SK-N-SH treated with all-trans-retinoic acid at 6 μM for 48 hours (cell line): ENCODE measurements at regions not wholly inside any gene's neighbourhood (a gene's known extent, or its start where the extent isn't known, plus 50 kb on each side); places are given as distances from the start of the nearest gene placed in this dataset.

Source experiments
- ATAC-seq: fragments of 200-7000 bp; cut with Tn5 transposase; 3 replicates; pipeline ENCODE4 v1.9.1; 2020; ENCODE audit warnings: mild to moderate bottlenecking, moderate library complexity
- ARNTL ChIP-seq: fragments of 450-650 bp; formaldehyde crosslinking; IDR thresholded peaks from 2 replicates; pipeline ENCODE4 v1.5.0; 2020; ENCODE audit warnings: low read depth, mild to moderate bottlenecking, moderate library complexity, borderline replicate concordance
- BACH2 ChIP-seq: fragments of 250-450 bp; sonication (Bioruptor Pico); IDR thresholded peaks from 2 replicates; pipeline ENCODE4 v1.9.0; 2021; ENCODE audit warnings: mild to moderate bottlenecking, borderline replicate concordance
- CSRNP3 ChIP-seq: fragments of 250-450 bp; sonication (Bioruptor Pico); IDR thresholded peaks from 2 replicates; pipeline ENCODE4 v1.5.1; 2021; ENCODE audit warnings: mild to moderate bottlenecking, moderate library complexity
- ESRRG ChIP-seq: fragments of 250-450 bp; sonication (Bioruptor Pico); IDR thresholded peaks from 2 replicates; pipeline ENCODE4 v1.6.1; 2021; ENCODE audit warnings: mild to moderate bottlenecking
- GLIS3 ChIP-seq: fragments of 250-450 bp; sonication (Bioruptor Pico); IDR thresholded peaks from 2 replicates; pipeline ENCODE4 v1.5.0; 2020; ENCODE audit warnings: mild to moderate bottlenecking, moderate library complexity
- ISL1 ChIP-seq: fragments of 250-450 bp; sonication (Bioruptor Pico); IDR thresholded peaks from 2 replicates; pipeline ENCODE4 v2.1.2; 2022; ENCODE audit warnings: mild to moderate bottlenecking, moderate library complexity
- OSR1 ChIP-seq: fragments of 250-450 bp; sonication (Bioruptor Pico); IDR thresholded peaks from 2 replicates; pipeline ENCODE4 v1.8.0; 2022; ENCODE audit warnings: moderate library complexity, mild to moderate bottlenecking, inconsistent platforms
- PATZ1 ChIP-seq: fragments of 250-450 bp; sonication (Bioruptor Pico); IDR thresholded peaks from 2 replicates; pipeline ENCODE4 v1.8.0; 2020; ENCODE audit warnings: mild to moderate bottlenecking, moderate library complexity, borderline replicate concordance
- POU6F1 ChIP-seq: fragments of 250-450 bp; sonication (Bioruptor Pico); IDR thresholded peaks from 2 replicates; pipeline ENCODE4 v1.8.0; 2021; ENCODE audit warnings: low read depth, mild to moderate bottlenecking, moderate library complexity, borderline replicate concordance
- PPARA ChIP-seq: fragments of 250-450 bp; sonication (Bioruptor Pico); IDR thresholded peaks from 2 replicates; pipeline ENCODE4 v1.5.0; 2020; ENCODE audit warnings: mild to moderate bottlenecking, borderline replicate concordance
- RARB ChIP-seq: fragments of 250-450 bp; sonication (Bioruptor Pico); IDR thresholded peaks from 2 replicates; pipeline ENCODE4 v1.8.0; 2021; ENCODE audit warnings: mild to moderate bottlenecking, moderate library complexity
- SNAI2 ChIP-seq: fragments of 250-450 bp; sonication (Bioruptor Pico); IDR thresholded peaks from 2 replicates; pipeline ENCODE4 v1.5.0; 2020; ENCODE audit warnings: mild to moderate bottlenecking, moderate library complexity
- TCF4 ChIP-seq: fragments of 250-450 bp; sonication (Bioruptor Pico); IDR thresholded peaks from 2 replicates; pipeline ENCODE4 v1.8.0; 2021; ENCODE audit warnings: mild to moderate bottlenecking, moderate library complexity, borderline replicate concordance
- TOX ChIP-seq: fragments of 250-450 bp; sonication (Bioruptor Pico); IDR thresholded peaks from 2 replicates; pipeline ENCODE4 v1.8.0; 2021; ENCODE audit warnings: mild to moderate bottlenecking, moderate library complexity, borderline replicate concordance
- ZC3H10 ChIP-seq: fragments of 250-450 bp; sonication (Bioruptor Pico); IDR thresholded peaks from 2 replicates; pipeline ENCODE4 v1.5.1; 2021; ENCODE audit warnings: mild to moderate bottlenecking, moderate library complexity
- ZFP30 ChIP-seq: fragments of 450-650 bp; formaldehyde crosslinking; IDR thresholded peaks from 2 replicates; pipeline ENCODE4 v1.5.0; 2022; ENCODE audit warnings: mild to moderate bottlenecking, moderate library complexity
- ZNF565 ChIP-seq: fragments of 450-650 bp; formaldehyde crosslinking; conservative IDR thresholded peaks from 2 replicates; pipeline ENCODE4 v1.5.0; 2020; ENCODE audit warnings: low read depth, mild to moderate bottlenecking, moderate library complexity
- ZNF70 ChIP-seq: fragments of 450-650 bp; formaldehyde crosslinking; IDR thresholded peaks from 2 replicates; pipeline ENCODE4 v1.5.0; 2020; ENCODE audit warnings: mild to moderate bottlenecking, moderate library complexity
- TF ChIP-seq, protein P1 (sequence below): fragments of 250-450 bp; sonication (Bioruptor Pico); IDR thresholded peaks from 2 replicates; pipeline ENCODE4 v1.5.0; 2020; ENCODE audit warnings: mild to moderate bottlenecking, moderate library complexity

DNA sequence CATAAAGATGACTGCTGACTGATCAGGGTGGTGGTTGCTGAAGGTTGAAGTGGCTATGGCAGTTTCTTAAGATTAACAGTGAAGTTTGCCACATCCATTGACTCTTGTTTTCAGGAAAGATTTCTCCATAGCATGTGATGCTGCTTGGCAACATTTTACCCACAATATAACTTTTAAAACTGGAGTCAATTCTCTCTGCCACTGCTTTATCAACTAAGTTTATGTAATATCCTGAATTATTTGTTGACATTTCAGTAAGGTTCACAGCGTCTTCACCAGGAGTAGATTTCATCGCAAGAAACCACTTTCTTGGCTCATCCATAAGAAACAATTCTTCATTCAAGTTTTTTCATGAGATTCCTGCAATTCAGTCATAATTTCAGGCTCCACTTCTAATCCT is 166.5 kb upstream of the SPRY1 start:
- ATAC-seq: no peak
- TF ChIP-seq CSRNP3 (CRISPR knock-in tag) (no peak), ZNF70 (CRISPR knock-in tag) (no peak), BACH2 (CRISPR knock-in tag) (no peak), PPARA (no peak), ZNF565 (CRISPR knock-in tag) (no peak), ESRRG (CRISPR knock-in tag) (no peak), OSR1 (CRISPR knock-in tag) (no peak), ISL1 (CRISPR knock-in tag) (no peak), PATZ1 (no peak), GLIS3 (CRISPR knock-in tag) (no peak), ARNTL (CRISPR knock-in tag) (no peak), RARB (CRISPR knock-in tag) (no peak), TCF4 (CRISPR knock-in tag) (no peak), SNAI2 (CRISPR knock-in tag) (no peak), POU6F1 (CRISPR knock-in tag) (no peak), TOX (CRISPR knock-in tag) (no peak)
- TF ChIP-seq, protein P1, sequence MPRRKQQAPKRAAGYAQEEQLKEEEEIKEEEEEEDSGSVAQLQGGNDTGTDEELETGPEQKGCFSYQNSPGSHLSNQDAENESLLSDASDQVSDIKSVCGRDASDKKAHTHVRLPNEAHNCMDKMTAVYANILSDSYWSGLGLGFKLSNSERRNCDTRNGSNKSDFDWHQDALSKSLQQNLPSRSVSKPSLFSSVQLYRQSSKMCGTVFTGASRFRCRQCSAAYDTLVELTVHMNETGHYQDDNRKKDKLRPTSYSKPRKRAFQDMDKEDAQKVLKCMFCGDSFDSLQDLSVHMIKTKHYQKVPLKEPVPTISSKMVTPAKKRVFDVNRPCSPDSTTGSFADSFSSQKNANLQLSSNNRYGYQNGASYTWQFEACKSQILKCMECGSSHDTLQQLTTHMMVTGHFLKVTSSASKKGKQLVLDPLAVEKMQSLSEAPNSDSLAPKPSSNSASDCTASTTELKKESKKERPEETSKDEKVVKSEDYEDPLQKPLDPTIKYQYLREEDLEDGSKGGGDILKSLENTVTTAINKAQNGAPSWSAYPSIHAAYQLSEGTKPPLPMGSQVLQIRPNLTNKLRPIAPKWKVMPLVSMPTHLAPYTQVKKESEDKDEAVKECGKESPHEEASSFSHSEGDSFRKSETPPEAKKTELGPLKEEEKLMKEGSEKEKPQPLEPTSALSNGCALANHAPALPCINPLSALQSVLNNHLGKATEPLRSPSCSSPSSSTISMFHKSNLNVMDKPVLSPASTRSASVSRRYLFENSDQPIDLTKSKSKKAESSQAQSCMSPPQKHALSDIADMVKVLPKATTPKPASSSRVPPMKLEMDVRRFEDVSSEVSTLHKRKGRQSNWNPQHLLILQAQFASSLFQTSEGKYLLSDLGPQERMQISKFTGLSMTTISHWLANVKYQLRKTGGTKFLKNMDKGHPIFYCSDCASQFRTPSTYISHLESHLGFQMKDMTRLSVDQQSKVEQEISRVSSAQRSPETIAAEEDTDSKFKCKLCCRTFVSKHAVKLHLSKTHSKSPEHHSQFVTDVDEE (CRISPR knock-in tag): no peak

- ATAC-seq: no peak
- TF ChIP-seq POU6F1 (CRISPR knock-in tag) (no peak), BACH2 (CRISPR knock-in tag) (no peak), ZC3H10 (CRISPR knock-in tag) (no peak), CSRNP3 (CRISPR knock-in tag) (no peak), TOX (CRISPR knock-in tag) (no peak), TCF4 (CRISPR knock-in tag) (no peak), ZFP30 (CRISPR knock-in tag) (no peak), ESRRG (CRISPR knock-in tag) (no peak)
- TF ChIP-seq, protein P1 (CRISPR knock-in tag): no peak
Measured at GRCh38 chr4:123232439-123232838, 164.2 kb upstream of the SPRY1 start.
